SK-N-SH (cell line): ENCODE measurements at regions not wholly inside any gene's neighbourhood (a gene's known extent, or its start where the extent isn't known, plus 50 kb on each side); places are given as distances from the start of the nearest gene placed in this dataset.

Experiments
- CTCF ChIA-PET: fragments of 300-600, 350-600 bp; formaldehyde crosslinking; extraction: SDS; loops from one replicate; lab custom pipeline; 2021; lab: Yijun Ruan, JAX
- POLR2A ChIA-PET: fragments of 350-600 bp; sonication (Branson Sonifier 250); formaldehyde crosslinking; extraction: SDS; loops from one replicate; lab custom pipeline; 2020; ENCODE audit warnings: antibody characterized with exemption, inconsistent platforms; lab: Yijun Ruan, JAX
- DNase-seq: peaks from one replicate; pipeline ENCODE4 v3.0.0; 2012
- H2AFZ ChIP-seq: fragments of 200-600 bp; sonication (generic); 2 replicates; pipeline ENCODE4 v1.8.1; 2016; ENCODE audit warnings: antibody characterized with exemption, mild to moderate bottlenecking, low read depth
- H3F3A ChIP-seq: fragments of 200-600 bp; sonication (generic); replicated peaks from 2 replicates; pipeline ENCODE3; 2016; ENCODE audit warnings: antibody characterized with exemption, mild to moderate bottlenecking; ENCODE audit not compliant: insufficient read depth
- H3K27ac ChIP-seq, 2 experiments: fragments of 200-500 bp in 1 of 2; fragments of 200-600 bp in 1 of 2; sonication (Bioruptor generic) in 1 of 2; sonication (generic), shearing (Covaris generic) in 1 of 2; 2 replicates each; pipeline versions ENCODE4 v1.5.1 to v1.6.1; 2014 to 2016; ENCODE audit warnings: low read depth in 2 of 2, inconsistent platforms in 1 of 2, low read length in 1 of 2, mild to moderate bottlenecking in 1 of 2, mixed read lengths in 1 of 2
- H3K27me3 ChIP-seq: fragments of 200-600 bp; sonication (generic), shearing (Covaris generic); 2 replicates; pipeline ENCODE4 v1.6.1; 2016; ENCODE audit warnings: mixed run types; ENCODE audit not compliant: insufficient read depth
- H3K36me3 ChIP-seq, 2 experiments: fragments of 200-500 bp in 1 of 2; fragments of 200-600 bp in 1 of 2; sonication (Bioruptor generic) in 1 of 2; sonication (generic) in 1 of 2; replicated peaks in 1 of 2; 2 replicates each; pipeline versions ENCODE3 to v1.5.1; 2014 to 2016; ENCODE audit warnings: low read length in 1 of 2, mild to moderate bottlenecking in 1 of 2; ENCODE audit not compliant: insufficient read depth in 2 of 2, control insufficient read depth in 1 of 2
- H3K4me1 ChIP-seq, 2 experiments: fragments of 200-500 bp in 1 of 2; fragments of 200-600 bp in 1 of 2; sonication (Bioruptor generic) in 1 of 2; sonication (generic), shearing (Covaris generic) in 1 of 2; 2 replicates each; pipeline versions ENCODE4 v1.5.1 to v1.6.1; 2014 to 2016; ENCODE audit warnings: low read depth in 1 of 2, low read length in 1 of 2, mixed run types in 1 of 2; ENCODE audit not compliant: insufficient read depth in 2 of 2, control insufficient read depth in 1 of 2
- H3K4me2 ChIP-seq: fragments of 200-600 bp; sonication (generic), shearing (Covaris generic); 2 replicates; pipeline ENCODE4 v1.6.1; 2017; ENCODE audit warnings: mixed run types
- H3K4me3 ChIP-seq, 2 experiments: fragments of 200-500 bp in 1 of 2; fragments of 200-600 bp in 1 of 2; sonication (Bioruptor generic) in 1 of 2; sonication (generic), shearing (Covaris generic) in 1 of 2; 2 replicates each; pipeline versions ENCODE4 v1.5.1 to v1.8.1; 2014 to 2016; ENCODE audit warnings: low read depth in 2 of 2, inconsistent platforms in 1 of 2, low read length in 1 of 2, mild to moderate bottlenecking in 1 of 2, mixed read lengths in 1 of 2, moderate library complexity in 1 of 2
- H3K79me2 ChIP-seq: fragments of 200-600 bp; sonication (generic); 2 replicates; pipeline ENCODE4 v1.8.1; 2017; ENCODE audit warnings: mild to moderate bottlenecking; ENCODE audit not compliant: insufficient read depth
- H3K9ac ChIP-seq: fragments of 200-600 bp; sonication (generic); 2 replicates; pipeline ENCODE4 v1.6.1; 2017; ENCODE audit warnings: mixed run types
- H3K9me2 ChIP-seq: fragments of 200-600 bp; sonication (generic); 2 replicates; pipeline ENCODE4 v1.6.1; 2017; ENCODE audit warnings: mixed run types
- H3K9me3 ChIP-seq: fragments of 200-600 bp; sonication (generic); 2 replicates; pipeline ENCODE4 v1.6.1; 2017; ENCODE audit warnings: mixed run types, mild to moderate bottlenecking, moderate library complexity
- H4K20me1 ChIP-seq: fragments of 200-600 bp; sonication (generic); 2 replicates; pipeline ENCODE4 v1.6.1; 2017; ENCODE audit warnings: mild to moderate bottlenecking, mixed run types; ENCODE audit not compliant: insufficient read depth
- ELF1 ChIP-seq: IDR thresholded peaks from 2 replicates; pipeline ENCODE4 v1.4.0; 2012
- EP300 ChIP-seq, 2 experiments: IDR thresholded peaks; 2 replicates each; pipeline versions ENCODE4 v1.4.0 to v1.6.1; 2012; ENCODE audit warnings: borderline replicate concordance in 1 of 2, low read depth in 1 of 2, low read length in 1 of 2
- EZH2phosphoT487 ChIP-seq: fragments of 200-600 bp; sonication (generic); IDR thresholded peaks from 2 replicates; pipeline ENCODE4 v1.6.1; 2017; ENCODE audit warnings: low read depth, mixed run types, mild to moderate bottlenecking, antibody characterized with exemption, moderate library complexity, borderline replicate concordance
- FOSL2 ChIP-seq: IDR thresholded peaks from 2 replicates; pipeline ENCODE4 v1.4.0; 2012; ENCODE audit warnings: low read depth, mild to moderate bottlenecking, moderate library complexity, borderline replicate concordance
- FOXJ3 ChIP-seq: sonication (generic); formaldehyde crosslinking; IDR thresholded peaks from 2 replicates; pipeline ENCODE4 v1.5.1; 2020; ENCODE audit warnings: mild to moderate bottlenecking, missing genetic modification reagents
- FOXM1 ChIP-seq: IDR thresholded peaks from 2 replicates; pipeline ENCODE4 v1.4.0; 2012; ENCODE audit warnings: low read depth, mild to moderate bottlenecking
- GABPA ChIP-seq: IDR thresholded peaks from 2 replicates; pipeline ENCODE4 v1.4.0; 2012; ENCODE audit warnings: low read depth, mild to moderate bottlenecking
- GATA2 ChIP-seq: sonication (generic); formaldehyde crosslinking; IDR thresholded peaks from 2 replicates; pipeline ENCODE4 v1.5.0; 2020; ENCODE audit warnings: mild to moderate bottlenecking, missing genetic modification reagents
- MXI1 ChIP-seq: IDR thresholded peaks from 2 replicates; pipeline ENCODE4 v1.6.1; 2012; ENCODE audit warnings: mild to moderate bottlenecking, low read depth, low read length, improper control_type of control experiment
- POLR2AphosphoS5 ChIP-seq: IDR thresholded peaks from 2 replicates; pipeline ENCODE4 v1.6.1; 2012; ENCODE audit warnings: low read depth, low read length
- RCOR1 ChIP-seq: fragments of 150-350 bp; IDR thresholded peaks from 2 replicates; pipeline ENCODE4 v1.6.1; 2017; ENCODE audit warnings: antibody characterized with exemption, low read length
- RXRA ChIP-seq: IDR thresholded peaks from 2 replicates; pipeline ENCODE4 v1.4.0; 2012; ENCODE audit warnings: low read depth, mild to moderate bottlenecking, borderline replicate concordance
- SIN3A ChIP-seq: IDR thresholded peaks from 2 replicates; pipeline ENCODE4 v1.6.1; 2012; ENCODE audit warnings: low read depth, mild to moderate bottlenecking, low read length, moderate library complexity, borderline replicate concordance
- TAF1 ChIP-seq: IDR thresholded peaks from 2 replicates; pipeline ENCODE4 v1.6.1; 2012; ENCODE audit warnings: low read depth, mild to moderate bottlenecking, low read length, moderate library complexity, borderline replicate concordance
- TCF12 ChIP-seq: IDR thresholded peaks from 2 replicates; pipeline ENCODE4 v1.4.0; 2012
- TEAD4 ChIP-seq: IDR thresholded peaks from 2 replicates; pipeline ENCODE4 v1.4.0; 2012; ENCODE audit warnings: mild to moderate bottlenecking, borderline replicate concordance; ENCODE audit not compliant: insufficient read depth
- USF2 ChIP-seq: fragments of 150-350 bp; IDR thresholded peaks from 2 replicates; pipeline ENCODE4 v1.6.1; 2017; ENCODE audit warnings: antibody characterized with exemption, low read length, low read depth, borderline replicate concordance
- WGBS: methylation state at CpG from one replicate; pipeline ENCODE4 v1.1.6; 2017; ENCODE audit warnings: low lambda C conversion rate; 5-methylcytosine and 5-hydroxymethylcytosine counted together
- TF ChIP-seq, protein P1 (sequence below): fragments of 200-600 bp; sonication (generic); IDR thresholded peaks from 2 replicates; pipeline ENCODE4 v1.6.1; 2017; ENCODE audit warnings: antibody characterized with exemption, mild to moderate bottlenecking, moderate library complexity
- TF ChIP-seq, protein P2 (sequence below): IDR thresholded peaks from 2 replicates; pipeline ENCODE4 v1.6.1; 2012; ENCODE audit warnings: mild to moderate bottlenecking, low read depth, low read length, moderate library complexity
- TF ChIP-seq, protein P3 (sequence below): IDR thresholded peaks from 2 replicates; pipeline ENCODE4 v1.4.0; 2012; ENCODE audit warnings: low read depth, borderline replicate concordance
- TF ChIP-seq, protein P4 (sequence below): IDR thresholded peaks from 2 replicates; pipeline ENCODE4 v1.4.0; 2012; ENCODE audit warnings: low read depth, borderline replicate concordance

DNA sequence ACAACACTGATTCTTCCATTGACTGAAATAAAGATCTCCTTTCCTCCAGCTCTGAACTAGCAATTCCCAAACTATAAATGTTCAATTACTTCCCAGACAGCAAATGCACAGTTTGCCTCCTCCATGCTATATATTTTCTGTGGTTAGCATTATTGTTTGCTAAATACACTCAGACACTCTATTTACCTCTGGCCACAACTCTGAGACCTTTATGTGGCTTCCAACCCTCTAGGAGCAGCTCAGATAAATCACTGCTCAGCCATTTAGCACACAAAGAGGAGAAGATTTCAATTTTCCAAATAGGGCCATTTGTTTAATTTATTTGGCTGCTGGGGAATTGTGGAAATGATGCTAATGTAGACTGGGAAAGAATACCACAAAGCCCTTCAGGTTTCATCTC, 202.0 kb downstream of the SPTSSA start (continued):
- TF ChIP-seq SIN3A (no peak), GATA2 (CRISPR knock-in tag) (no peak), FOXM1 (no peak), EZH2phosphoT487 (no peak), GABPA (no peak), TCF12 (no peak)
- TF ChIP-seq, all 33 proteins: peak for 0

- no peak overlapping the region for H3K9ac ChIP-seq
- ChIA-PET CTCF (interaction anchor here (0.8 kb wide), 1 partner anchor 73 kb away, joined by 3 read pairs; no protein-coding TSS in a partner anchor), POLR2A (no interaction called here)
- no peaks in the 10 kb centered on the region; a peak in 1 of 4 replicates for H3K4me1 ChIP-seq
- H3K4me3 ChIP-seq, result no peak overlapping the region
- no peaks in the 10 kb centered on the region for H3K9me2 ChIP-seq
- no peak for DNase-seq
- H3F3A ChIP-seq, result no peaks in the 10 kb centered on the region
- H3K36me3 ChIP-seq, result no peaks in the 10 kb centered on the region
- H3K9me3 ChIP-seq, result no peaks in the 10 kb centered on the region
- no peaks in the 10 kb centered on the region for H3K79me2 ChIP-seq
- H4K20me1 ChIP-seq, result no peaks in the 10 kb centered on the region
- TF ChIP-seq SIN3A, result no peak
- TF ChIP-seq TAF1, result no peak
- TF ChIP-seq MXI1, result no peak
- TF ChIP-seq TCF12, result no peak
- TF ChIP-seq, protein P1, sequence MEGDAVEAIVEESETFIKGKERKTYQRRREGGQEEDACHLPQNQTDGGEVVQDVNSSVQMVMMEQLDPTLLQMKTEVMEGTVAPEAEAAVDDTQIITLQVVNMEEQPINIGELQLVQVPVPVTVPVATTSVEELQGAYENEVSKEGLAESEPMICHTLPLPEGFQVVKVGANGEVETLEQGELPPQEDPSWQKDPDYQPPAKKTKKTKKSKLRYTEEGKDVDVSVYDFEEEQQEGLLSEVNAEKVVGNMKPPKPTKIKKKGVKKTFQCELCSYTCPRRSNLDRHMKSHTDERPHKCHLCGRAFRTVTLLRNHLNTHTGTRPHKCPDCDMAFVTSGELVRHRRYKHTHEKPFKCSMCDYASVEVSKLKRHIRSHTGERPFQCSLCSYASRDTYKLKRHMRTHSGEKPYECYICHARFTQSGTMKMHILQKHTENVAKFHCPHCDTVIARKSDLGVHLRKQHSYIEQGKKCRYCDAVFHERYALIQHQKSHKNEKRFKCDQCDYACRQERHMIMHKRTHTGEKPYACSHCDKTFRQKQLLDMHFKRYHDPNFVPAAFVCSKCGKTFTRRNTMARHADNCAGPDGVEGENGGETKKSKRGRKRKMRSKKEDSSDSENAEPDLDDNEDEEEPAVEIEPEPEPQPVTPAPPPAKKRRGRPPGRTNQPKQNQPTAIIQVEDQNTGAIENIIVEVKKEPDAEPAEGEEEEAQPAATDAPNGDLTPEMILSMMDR, result no peak
- TF ChIP-seq FOXJ3 (CRISPR knock-in tag), result no peak
- TF ChIP-seq, protein P2, sequence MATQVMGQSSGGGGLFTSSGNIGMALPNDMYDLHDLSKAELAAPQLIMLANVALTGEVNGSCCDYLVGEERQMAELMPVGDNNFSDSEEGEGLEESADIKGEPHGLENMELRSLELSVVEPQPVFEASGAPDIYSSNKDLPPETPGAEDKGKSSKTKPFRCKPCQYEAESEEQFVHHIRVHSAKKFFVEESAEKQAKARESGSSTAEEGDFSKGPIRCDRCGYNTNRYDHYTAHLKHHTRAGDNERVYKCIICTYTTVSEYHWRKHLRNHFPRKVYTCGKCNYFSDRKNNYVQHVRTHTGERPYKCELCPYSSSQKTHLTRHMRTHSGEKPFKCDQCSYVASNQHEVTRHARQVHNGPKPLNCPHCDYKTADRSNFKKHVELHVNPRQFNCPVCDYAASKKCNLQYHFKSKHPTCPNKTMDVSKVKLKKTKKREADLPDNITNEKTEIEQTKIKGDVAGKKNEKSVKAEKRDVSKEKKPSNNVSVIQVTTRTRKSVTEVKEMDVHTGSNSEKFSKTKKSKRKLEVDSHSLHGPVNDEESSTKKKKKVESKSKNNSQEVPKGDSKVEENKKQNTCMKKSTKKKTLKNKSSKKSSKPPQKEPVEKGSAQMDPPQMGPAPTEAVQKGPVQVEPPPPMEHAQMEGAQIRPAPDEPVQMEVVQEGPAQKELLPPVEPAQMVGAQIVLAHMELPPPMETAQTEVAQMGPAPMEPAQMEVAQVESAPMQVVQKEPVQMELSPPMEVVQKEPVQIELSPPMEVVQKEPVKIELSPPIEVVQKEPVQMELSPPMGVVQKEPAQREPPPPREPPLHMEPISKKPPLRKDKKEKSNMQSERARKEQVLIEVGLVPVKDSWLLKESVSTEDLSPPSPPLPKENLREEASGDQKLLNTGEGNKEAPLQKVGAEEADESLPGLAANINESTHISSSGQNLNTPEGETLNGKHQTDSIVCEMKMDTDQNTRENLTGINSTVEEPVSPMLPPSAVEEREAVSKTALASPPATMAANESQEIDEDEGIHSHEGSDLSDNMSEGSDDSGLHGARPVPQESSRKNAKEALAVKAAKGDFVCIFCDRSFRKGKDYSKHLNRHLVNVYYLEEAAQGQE, result no peak
- no peak for TF ChIP-seq EP300 (IDR thresholded peaks at IDR 0.05; ENCODE audit: borderline replicate concordance in 1 of 2, low read depth in 1 of 2, low read length in 1 of 2)
- TF ChIP-seq, protein P3, sequence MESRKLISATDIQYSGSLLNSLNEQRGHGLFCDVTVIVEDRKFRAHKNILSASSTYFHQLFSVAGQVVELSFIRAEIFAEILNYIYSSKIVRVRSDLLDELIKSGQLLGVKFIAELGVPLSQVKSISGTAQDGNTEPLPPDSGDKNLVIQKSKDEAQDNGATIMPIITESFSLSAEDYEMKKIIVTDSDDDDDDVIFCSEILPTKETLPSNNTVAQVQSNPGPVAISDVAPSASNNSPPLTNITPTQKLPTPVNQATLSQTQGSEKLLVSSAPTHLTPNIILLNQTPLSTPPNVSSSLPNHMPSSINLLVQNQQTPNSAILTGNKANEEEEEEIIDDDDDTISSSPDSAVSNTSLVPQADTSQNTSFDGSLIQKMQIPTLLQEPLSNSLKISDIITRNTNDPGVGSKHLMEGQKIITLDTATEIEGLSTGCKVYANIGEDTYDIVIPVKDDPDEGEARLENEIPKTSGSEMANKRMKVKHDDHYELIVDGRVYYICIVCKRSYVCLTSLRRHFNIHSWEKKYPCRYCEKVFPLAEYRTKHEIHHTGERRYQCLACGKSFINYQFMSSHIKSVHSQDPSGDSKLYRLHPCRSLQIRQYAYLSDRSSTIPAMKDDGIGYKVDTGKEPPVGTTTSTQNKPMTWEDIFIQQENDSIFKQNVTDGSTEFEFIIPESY, result no peak
- no peak for TF ChIP-seq GATA2 (CRISPR knock-in tag)
- no peak for TF ChIP-seq GABPA
- no peak for TF ChIP-seq TEAD4
- TF ChIP-seq RCOR1, result no peak
- TF ChIP-seq USF2, result no peak
- no peak for TF ChIP-seq POLR2AphosphoS5
- no peak for TF ChIP-seq RXRA
- no peak for TF ChIP-seq ELF1
- TF ChIP-seq, protein P4, sequence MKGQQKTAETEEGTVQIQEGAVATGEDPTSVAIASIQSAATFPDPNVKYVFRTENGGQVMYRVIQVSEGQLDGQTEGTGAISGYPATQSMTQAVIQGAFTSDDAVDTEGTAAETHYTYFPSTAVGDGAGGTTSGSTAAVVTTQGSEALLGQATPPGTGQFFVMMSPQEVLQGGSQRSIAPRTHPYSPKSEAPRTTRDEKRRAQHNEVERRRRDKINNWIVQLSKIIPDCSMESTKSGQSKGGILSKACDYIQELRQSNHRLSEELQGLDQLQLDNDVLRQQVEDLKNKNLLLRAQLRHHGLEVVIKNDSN, result no peak
- TF ChIP-seq EZH2phosphoT487, result no peak
- no peak for TF ChIP-seq FOSL2
- WGBS, result 7% methylated on average over 1 of the region's 1 CpG
- no peaks in the 10 kb centered on the region for H3K27me3 ChIP-seq
- no peak overlapping the region for H2AFZ ChIP-seq
- no peak overlapping the region for H3K27ac ChIP-seq
- H3K4me2 ChIP-seq, result no peak overlapping the region
Measured at GRCh38 chr14:34258318-34258717, 203.7 kb downstream of the SPTSSA start.
